GM18507 (cell line): ENCODE measurements at regions not wholly inside any gene's neighbourhood (a gene's known extent, or its start where the extent isn't known, plus 50 kb on each side); places are given as distances from the start of the nearest gene placed in this dataset.

Experiments used
- DNase-seq: peaks from one replicate; pipeline ENCODE4 v3.0.0; 2011; ENCODE audit warnings: low read depth; ENCODE audit not compliant: insufficient read length; ENCODE audit errors: extremely low spot score
- FAIRE-seq: peaks from 2 replicates; lab custom pipeline; 2011; peaks lifted over from hg19 to GRCh38; lab: Jason Lieb, UNC

DNA sequence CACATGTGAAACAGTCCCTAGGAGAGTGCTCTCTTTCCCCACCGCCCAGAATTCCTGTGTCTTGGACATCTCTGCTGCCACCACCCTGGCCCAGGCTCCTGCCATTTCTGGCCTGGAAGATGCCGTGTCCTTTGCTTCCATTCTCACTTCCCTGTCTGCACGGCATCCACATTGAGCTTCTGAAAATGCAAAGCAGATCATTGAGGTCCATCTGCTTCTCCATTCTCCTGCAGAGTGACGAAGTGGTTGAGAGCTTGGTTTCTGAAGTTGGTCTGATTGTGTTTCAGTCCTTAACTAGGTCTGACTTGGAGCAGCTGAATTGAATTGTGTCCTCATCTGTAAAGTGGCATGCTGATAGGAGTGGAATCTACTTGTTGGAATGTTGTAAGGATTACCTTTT lies 98.7 kb upstream of the MGAT5 start:
- no peak for DNase-seq
- FAIRE-seq: peak; percentile 89

DNA sequence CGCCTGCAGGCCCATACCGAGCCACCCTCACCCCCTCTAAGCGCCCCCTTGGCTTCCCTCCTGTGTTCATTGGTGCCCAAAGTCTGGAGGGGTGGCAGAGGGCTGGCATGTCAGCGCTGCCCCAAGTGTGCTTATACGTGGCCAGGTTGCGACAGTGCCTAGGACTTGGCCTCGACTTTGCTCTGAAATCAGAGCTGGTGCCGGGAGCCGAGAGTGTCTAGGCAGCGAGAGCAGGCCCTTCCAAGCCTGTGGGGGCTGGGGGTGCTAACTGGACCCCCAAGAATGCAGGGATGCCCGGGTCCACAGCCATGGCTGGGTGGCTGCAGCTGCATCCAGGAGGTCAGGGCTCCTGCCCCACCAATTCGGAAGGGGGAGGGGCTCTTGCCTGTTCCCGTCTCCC lies 95.6 kb upstream of the MGAT5 start:
- no peak for DNase-seq
- no peak for FAIRE-seq

DNA sequence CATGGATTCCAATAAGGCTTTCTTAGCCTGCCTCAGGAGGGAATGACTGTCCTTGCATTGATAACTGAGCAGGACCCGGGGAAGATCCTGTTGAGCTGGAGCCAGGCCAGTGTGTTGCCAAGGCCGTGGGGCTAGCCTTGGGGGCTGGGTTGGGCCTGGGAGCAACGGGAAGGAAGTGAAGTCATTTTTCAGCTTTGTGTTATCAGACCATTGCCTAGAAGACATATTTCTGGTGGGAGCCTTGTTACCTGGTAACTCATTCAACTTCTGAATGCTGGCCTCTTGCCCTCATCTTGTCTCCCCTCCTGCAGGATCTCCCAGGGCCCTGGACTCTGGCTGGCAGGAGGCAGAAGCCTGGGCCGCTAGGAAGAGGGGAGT lies 92.7 kb upstream of the MGAT5 start:
- no peak for DNase-seq
- FAIRE-seq: no peak

DNA sequence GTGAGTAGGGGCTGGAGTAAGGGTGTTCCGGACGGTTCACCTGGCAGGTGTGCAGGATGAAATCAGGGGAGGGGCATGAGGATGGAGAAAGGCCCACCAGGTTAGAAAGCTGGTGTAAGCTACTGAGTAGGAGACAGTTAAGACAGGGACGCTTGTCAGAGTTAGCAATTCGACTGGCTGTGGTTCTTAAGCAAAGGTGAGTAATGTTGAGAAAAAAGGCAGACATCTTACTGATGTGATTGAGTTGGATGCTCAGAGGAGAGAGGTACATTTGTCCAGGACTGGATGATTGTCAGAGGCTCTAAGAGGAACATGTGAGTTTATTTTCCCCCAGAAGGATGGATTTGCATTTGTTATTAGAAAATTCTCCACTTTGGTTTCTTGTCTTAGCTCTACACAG lies 90.5 kb upstream of the MGAT5 start:
- DNase-seq: no peak
- no peak for FAIRE-seq

DNA sequence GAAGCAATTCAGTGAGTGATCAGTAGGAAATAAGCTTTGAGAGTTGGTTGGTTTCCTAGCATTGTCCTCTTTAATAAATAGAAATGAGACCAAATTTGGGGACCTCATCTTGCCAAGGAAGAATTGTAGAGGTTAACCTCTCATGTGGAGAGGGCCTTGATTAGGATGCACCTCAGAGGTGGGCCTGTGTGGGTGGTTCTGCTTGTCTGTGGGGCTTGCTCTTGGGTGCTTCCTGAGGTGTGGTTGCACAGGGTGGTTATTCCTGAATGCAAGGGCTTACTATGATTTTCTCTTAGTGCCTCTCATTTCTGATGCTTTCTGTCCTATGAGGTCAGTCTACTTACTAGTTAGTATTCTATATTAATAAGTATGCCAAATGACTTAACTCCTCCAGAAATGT lies 89.6 kb upstream of the MGAT5 start:
- FAIRE-seq: no peak
- no peak for DNase-seq

DNA sequence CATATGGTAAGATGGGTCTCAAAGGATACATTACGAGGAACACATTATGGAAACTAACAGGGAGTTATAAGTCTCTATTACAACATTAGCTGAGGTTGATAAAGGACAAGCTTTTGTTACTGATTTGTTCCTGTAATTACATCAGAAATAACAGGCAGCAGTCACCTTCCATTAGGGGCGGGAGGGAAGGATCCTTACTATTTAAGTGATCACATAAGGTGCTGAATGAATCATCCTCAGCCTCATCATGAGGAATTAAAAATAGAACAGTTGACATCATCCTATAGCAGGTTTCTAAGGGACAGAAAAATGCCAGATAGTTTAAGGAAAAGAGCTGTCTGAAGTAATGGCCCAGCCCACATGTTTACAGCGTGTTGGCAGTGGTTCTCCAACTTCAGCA lies 86.9 kb upstream of the MGAT5 start:
- FAIRE-seq: no peak
- no peak for DNase-seq

DNA sequence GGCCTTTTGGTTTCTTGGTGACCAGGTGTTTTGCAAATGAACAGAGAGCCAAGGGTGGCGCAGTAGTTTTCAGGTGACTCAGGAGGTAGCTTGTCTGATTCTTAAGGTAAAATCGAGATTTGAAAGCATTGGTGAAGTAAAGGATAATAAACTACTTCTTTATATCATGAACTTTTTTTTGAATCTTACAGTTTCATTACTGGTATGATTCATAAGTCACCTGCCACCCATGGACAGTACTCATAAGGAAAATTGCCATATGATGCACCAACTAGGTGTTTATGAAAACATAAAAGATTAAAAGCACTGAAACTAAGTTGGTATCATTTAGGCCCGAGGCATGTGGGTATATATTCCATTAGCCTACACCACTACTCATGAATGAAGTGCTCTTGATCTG lies 84.1 kb upstream of the MGAT5 start:
- DNase-seq (no peak), FAIRE-seq (peak; percentile 56)

DNA sequence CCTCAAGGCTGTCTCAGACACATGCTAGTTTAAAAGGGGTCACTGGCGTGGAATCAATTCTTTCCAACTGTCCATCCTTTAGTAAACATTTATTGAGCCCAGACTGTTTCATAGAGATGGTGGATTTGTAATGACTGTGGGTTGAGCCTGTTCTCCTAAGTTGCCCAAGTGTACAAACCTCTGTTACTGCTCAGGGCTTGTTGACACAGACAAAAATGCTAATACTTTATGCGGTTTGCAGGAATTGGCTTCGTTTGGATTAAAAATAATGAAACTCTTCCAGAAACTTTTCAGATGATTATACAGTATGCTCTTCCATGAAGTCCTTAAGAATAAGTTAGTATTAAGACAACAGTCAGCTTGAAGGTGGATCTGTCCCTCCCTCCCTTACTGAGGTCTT lies 83.6 kb upstream of the MGAT5 start:
- FAIRE-seq (no peak), DNase-seq (no peak)

DNA sequence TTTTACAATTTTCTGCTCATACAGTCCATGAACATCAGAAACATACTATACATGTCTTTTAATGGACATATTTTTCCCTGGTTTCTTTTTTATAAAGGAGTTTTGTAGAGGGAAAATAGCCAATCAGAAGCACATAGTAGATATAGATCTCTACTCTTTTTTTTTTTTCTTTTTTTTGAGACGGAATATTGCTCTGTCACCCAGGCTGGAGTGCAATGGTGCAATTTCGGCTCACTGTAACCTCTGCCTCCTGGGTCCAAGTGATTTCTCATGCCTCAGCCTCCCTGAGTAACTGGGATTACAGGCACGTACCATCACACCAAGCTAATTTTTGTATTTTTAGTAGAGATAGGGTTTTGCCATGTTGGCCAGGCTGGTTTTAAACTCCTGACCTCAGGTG lies 83.2 kb upstream of the MGAT5 start:
- FAIRE-seq (no peak), DNase-seq (no peak)

DNA sequence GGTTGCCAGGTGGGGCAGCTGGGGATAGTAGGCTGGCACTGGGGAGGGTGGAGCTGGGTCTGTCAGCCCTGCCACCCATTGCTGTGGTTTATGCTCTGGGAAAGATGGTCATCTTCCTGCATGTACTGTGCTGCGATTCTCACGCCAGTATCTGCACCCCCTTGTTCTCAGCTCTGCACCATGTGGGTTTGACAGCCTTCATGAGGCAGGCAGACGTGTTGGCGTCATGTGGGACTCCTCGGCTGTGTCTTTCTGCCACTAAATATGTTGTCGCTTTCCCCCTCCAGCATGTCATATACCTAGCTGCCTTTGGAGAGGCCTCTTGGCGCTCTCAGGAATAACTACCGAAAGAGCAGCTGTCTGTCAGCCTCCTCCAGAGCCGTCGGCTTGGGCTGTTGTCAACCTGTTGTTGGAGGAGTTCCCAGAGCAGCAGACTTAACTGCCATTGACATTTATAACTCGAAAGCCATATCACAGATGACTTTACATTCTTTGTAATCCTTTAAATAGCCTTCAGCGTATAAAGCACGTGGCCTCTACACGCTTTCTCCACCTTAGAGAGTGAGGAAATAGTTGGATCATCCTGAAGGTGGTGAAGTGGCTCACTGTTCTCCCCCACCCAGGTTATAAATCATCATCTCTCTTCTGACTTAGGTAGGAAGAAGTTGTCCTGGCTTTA lies 80.4 kb upstream of the MGAT5 start:
- FAIRE-seq (no peak), DNase-seq (no peak)

DNA sequence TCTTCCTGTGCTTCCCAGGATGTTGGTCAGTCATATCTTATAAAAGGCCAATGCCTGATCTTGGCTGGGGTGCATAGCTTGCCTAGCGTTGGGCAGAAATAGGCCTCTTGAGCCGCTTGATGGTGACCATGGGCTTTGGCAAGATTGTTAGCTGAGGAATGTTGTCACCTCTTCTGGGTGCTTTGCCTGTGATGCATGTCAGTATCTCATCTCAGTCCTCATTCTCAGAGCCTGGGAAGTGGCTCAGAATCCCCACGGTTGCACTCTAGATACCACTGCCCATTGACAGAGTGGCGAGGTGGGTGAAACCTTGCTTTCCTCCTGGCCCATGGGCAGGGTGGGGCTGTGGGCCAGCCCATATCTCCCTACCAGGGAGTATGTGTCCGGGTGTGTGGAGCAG lies 79.2 kb upstream of the MGAT5 start:
- no peak for FAIRE-seq
- no peak for DNase-seq

DNA sequence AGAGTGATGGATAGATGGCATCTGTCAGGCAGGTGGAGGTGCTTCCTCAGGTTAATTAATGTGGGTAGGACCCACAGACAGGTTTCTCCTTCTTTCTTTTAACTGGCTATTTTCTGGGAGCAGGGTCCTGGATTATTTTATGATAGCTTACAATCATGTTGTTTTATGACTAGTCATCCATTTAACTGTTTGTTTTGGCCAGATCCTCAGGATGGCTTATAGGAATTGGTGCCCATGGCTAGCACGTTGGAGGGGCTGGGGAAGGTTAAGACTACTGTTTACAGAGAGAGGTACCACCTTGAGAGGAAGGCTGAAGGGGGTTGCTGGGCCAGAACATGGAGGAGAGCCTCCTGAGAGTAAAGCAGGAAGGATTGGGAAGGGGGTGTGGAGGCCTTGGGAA lies 78.0 kb upstream of the MGAT5 start:
- FAIRE-seq (no peak), DNase-seq (no peak)

DNA sequence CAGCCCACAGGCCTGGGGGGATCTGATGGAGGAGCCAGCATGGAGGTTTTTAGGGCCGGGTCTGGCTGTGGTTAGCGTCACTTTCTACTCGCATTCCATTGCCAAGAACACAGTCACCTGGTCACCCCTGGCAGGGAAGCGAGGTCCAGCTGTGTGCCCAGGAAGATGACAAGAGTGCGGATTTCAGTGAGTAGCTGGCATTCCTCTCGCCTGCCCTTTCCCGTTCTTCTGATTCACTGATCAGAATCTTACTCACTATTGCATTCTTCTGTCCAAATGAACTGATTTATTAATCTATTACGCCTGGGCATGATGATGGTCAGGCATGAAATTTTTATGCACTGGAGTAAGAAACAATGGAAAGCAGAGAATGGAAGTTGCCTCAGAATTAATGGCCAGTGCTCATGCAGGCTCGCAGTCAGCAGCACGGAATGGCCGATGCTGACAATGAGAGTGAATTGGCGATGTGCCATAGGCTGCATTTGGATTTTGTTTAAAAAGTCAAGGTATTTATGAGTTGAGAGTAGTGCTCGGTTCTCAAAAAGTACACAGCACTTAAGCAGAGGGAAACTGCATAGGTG lies 76.4 kb upstream of the MGAT5 start:
- FAIRE-seq (no peak), DNase-seq (no peak)

DNA sequence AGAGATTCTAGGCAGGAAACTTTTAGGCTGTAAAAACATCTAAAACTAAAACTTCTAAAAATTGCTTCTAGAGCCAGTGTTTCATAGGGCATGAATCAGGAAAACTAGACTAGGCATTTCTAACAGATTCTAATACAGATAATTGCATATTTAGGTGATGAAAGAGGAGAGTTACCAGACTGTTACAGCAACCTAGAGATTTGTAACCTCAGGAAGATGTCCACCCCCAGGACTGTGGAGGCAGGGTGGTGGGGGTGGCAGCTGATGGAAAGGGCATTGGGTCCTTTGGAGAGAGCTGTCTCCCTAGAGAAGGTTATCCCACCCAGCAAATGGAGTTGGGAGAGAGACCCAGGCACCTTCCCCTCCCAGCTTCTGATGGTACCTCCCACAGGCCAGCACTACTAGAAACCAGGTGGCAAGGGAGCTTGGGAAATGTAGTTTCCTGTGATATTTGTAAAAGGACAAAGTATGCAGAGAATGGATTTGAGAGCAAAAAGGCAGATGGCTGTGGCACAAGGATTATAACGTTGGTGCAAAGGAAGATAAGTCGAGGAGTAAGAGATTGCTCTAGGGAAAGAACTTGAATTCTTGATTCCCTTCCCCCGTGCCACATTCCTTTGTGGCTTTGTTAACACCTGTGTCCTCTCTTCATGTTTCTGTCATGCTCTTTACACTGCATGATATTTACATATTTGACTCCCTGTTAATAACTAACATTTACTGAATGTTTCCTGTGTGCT lies 75.6 kb upstream of the MGAT5 start:
- FAIRE-seq: peak; percentile 57
- no peak for DNase-seq

DNA sequence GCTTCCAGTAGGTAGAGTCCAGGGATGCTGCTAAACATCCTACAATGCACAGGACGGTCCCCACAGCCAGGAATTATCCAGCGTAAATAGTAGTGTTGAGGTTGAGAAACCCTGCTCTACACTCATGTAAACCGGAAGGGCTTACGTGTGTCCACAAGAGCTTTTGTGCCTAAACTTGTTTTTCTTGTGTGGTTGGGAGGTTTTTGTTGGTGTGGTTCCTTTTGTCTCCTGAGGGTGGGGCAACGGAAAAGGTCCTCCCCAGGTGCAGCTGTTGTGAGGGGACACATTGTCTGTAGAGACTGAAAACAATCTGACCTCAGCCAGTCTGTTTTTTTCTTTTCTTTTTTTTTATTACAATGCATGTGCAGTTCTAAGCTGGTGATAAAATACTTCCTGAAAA lies 72.7 kb upstream of the MGAT5 start:
- DNase-seq (no peak), FAIRE-seq (no peak)

DNA sequence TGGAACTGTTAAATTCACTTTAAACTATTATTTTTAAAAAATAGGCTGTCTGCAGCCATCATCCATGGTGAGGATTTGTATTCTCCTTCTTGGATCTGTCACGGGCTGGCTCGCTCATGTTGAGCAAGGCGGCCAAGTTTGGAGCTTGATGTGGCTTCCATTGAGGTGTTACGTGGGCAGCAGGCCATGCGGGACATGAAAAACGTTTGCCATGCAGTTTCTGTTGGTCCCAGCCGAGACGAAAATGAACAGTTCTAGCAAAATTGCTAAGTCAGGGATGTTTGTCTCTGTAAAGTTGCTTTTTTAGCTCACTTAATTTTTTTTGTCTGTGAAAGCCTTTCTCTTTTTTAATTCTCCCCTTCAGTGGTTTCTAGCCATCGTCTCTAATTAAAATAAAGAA lies 70.2 kb upstream of the MGAT5 start:
- DNase-seq (no peak), FAIRE-seq (no peak)

DNA sequence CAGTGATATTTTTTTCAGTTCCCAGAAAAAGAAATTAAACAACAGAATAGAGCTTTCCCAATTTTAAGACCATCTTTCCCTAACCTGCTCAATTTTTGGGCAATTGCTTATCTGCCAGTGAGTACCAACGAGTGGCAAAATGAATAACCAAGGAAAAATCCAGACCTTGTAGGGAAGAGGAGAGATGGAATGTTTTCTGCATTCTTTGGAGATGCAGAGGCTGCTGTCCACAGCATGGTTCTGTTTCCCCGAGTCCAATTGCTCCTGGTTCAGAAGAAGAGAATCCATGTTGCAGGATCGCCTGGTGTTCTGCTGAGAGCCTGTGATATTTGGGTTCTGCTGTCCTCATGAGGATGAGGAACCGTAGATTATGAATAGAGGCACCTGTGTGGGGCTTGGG lies 68.2 kb upstream of the MGAT5 start:
- no peak for FAIRE-seq
- no peak for DNase-seq

DNA sequence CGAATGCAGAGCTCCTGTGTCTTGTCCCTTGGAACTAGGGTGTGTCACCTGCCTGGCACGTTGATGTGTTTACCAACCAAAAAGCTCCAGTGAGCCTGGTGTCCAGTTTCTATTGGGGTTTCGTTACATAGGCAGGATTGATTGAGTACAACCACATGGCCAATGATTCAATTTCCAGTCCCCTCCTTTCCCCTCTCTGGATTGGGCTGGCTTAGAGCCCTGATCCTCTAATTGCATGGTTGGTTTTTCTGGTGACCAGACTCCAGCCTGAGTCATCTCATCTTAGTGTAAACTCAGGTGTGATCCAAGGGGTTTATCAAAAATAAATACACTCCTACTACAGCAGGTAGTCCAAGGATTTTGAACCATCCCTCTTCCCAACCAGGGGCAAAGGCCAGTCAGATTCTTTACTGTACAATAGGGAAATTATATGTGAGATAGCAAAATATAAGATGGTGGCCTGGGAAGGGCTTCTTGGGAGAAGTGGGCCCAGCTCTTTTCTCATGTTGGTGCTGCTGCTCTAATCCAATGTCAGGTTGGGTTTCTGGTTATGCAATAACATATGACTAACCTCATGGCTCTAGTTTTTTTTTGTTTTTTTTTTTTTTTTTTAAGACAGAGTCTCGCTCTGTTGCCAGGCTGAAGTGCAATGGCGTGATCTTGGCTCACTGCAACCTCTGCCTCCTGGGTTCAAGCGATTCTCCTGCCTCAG lies 64.7 kb upstream of the MGAT5 start:
- DNase-seq (no peak), FAIRE-seq (no peak)

DNA sequence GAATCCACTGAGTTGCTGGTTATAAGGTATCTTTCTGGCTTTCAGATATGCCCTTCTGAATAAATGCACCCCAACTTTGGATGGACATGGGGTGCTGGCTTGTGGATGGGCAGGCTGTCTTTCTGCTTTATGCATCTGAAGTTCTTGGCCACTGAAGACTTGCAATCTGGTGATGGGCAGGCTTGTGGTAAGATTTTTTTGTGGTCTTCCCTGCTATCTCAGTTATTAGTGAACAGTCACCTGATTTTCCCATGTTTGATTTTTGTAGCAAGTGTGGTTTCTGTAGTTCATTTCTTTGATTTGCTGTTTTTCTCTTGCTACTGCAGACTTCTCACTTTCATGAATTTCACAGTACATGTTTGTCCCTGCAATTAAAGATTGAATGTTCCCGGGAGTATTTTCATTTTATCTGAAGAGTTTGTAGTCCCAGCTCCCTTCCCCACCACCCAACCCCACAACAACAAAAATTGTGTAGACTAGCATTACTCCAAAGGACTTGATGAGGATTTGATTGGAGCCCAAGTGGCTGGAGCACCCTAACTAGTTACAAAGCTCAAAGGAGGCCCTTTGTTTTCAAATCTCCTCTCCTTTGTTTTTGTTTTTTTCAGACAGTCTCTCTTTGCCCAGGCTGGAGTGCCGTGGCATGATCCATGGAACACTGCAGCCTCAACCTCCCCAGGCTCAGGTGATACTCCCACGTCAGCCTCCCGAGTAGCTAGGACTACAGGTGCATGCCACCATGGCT lies 63.6 kb upstream of the MGAT5 start:
- DNase-seq: no peak

DNA sequence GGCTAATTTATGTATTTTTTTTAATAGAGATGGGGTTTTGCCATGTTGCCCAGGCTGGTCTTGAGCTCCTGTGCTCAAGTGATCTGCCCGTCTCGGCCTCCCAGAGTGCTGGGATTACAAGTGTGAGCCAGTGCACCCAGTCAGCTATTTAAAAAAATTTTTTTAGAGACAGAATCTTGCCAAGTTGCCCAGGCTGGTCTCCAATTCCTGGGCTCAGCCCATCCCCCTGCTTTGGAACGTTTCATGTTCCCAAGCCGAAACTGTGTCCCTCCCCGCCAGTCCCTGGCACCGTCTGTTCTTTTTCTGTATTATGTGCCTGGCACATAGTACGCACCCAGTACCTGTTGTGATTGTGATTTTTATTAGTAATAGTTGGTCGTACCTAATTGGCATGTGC lies 63.1 kb upstream of the MGAT5 start:
- DNase-seq (no peak), FAIRE-seq (no peak)

More for the DNA sequence above, 63.6 kb upstream of the MGAT5 start:
- no peak for FAIRE-seq
